Large intestine (tissue), 3 donors: ENCODE measurements at regions not wholly inside any gene's neighbourhood (a gene's known extent, or its start where the extent isn't known, plus 50 kb on each side); places are given as distances from the start of the nearest gene placed in this dataset.

Experiments
- DNase-seq, 2 donors: peaks; one replicate each; pipeline versions ENCODE4 v3.0.0 to v3.0.0-alpha.2; 2013
- H3K27ac ChIP-seq: one replicate; pipeline ENCODE4 v1.5.1; 2013; ENCODE audit warnings: low read length
- H3K27me3 ChIP-seq: 2 replicates; pipeline ENCODE4 v1.6.1; 2013; ENCODE audit warnings: low read length; ENCODE audit not compliant: control insufficient read depth, insufficient read depth
- H3K36me3 ChIP-seq: 2 replicates; pipeline ENCODE4 v1.6.1; 2013; ENCODE audit warnings: low read length; ENCODE audit not compliant: control insufficient read depth, insufficient read depth
- H3K4me1 ChIP-seq: one replicate; pipeline ENCODE4 v1.6.1; 2013; ENCODE audit warnings: low read length; ENCODE audit not compliant: control insufficient read depth, insufficient read depth
- H3K4me3 ChIP-seq: one replicate; pipeline ENCODE4 v1.5.1; 2013; ENCODE audit warnings: low read length
- H3K9me3 ChIP-seq: one replicate; pipeline ENCODE4 v1.6.1; 2013; ENCODE audit warnings: mild to moderate bottlenecking, low read depth, low read length, moderate library complexity; ENCODE audit not compliant: control insufficient read depth
- WGBS: methylation state at CpG from one replicate; pipeline ENCODE4 v1.1.5; 2013; ENCODE audit warnings: low lambda C conversion rate; ENCODE audit not compliant: insufficient coverage; 5-methylcytosine and 5-hydroxymethylcytosine counted together

GRCh38 chr2:12335995-12336394 lies 380.7 kb upstream of the TRIB2 start:
- Histone ChIP-seq H3K27ac (no peak overlapping the region), H3K9me3 (no peaks in the 10 kb centered on the region), H3K4me1 (no peaks in the 10 kb centered on the region), H3K27me3 (no peaks in the 10 kb centered on the region), H3K4me3 (no peak overlapping the region), H3K36me3 (no peaks in the 10 kb centered on the region)
- no CpG with 5 or more reads among the region's 2 CpGs for WGBS
- no peak for DNase-seq

GRCh38 chr2:12338946-12339697 lies 377.6 kb upstream of the TRIB2 start:
- Histone ChIP-seq H3K36me3 (no peaks in the 10 kb centered on the region), H3K27ac (no peak overlapping the region), H3K4me3 (no peak overlapping the region), H3K9me3 (no peaks in the 10 kb centered on the region), H3K27me3 (no peaks in the 10 kb centered on the region), H3K4me1 (no peaks in the 10 kb centered on the region)
- WGBS = 80% methylated on average over 1 of the region's 7 CpGs
- no peak for DNase-seq

- Histone ChIP-seq H3K36me3 (no peaks in the 10 kb centered on the region), H3K9me3 (no peaks in the 10 kb centered on the region), H3K4me3 (no peak overlapping the region), H3K27me3 (no peaks in the 10 kb centered on the region), H3K4me1 (no peaks in the 10 kb centered on the region), H3K27ac (no peak overlapping the region)
- WGBS = 83% methylated on average over 1 of the region's 4 CpGs
- no peak for DNase-seq
These were observed 376.6 kb upstream of the TRIB2 start for GRCh38 chr2:12340164-12340563.

GRCh38 chr2:12341215-12341614 lies 375.5 kb upstream of the TRIB2 start:
- Histone ChIP-seq H3K4me1 (no peaks in the 10 kb centered on the region), H3K27ac (no peak overlapping the region), H3K9me3 (no peaks in the 10 kb centered on the region), H3K36me3 (no peaks in the 10 kb centered on the region), H3K4me3 (no peak overlapping the region), H3K27me3 (no peaks in the 10 kb centered on the region)
- 100% methylated on average over 1 of the region's 1 CpG for WGBS
- no peak for DNase-seq

GRCh38 chr2:12341920-12342319 lies 374.8 kb upstream of the TRIB2 start:
- no peak overlapping the region for H3K4me3 ChIP-seq
- H3K36me3 ChIP-seq = no peaks in the 10 kb centered on the region
- no peaks in the 10 kb centered on the region for H3K9me3 ChIP-seq
- no peaks in the 10 kb centered on the region for H3K27me3 ChIP-seq
- WGBS = 100% methylated on average over 1 of the region's 3 CpGs
- no peaks in the 10 kb centered on the region for H3K4me1 ChIP-seq
- H3K27ac ChIP-seq = no peak overlapping the region
- DNase-seq = no peak

GRCh38 chr2:12343141-12343540 lies 373.6 kb upstream of the TRIB2 start:
- Histone ChIP-seq H3K36me3 (no peaks in the 10 kb centered on the region), H3K9me3 (no peaks in the 10 kb centered on the region), H3K27me3 (no peaks in the 10 kb centered on the region), H3K4me1 (no peaks in the 10 kb centered on the region), H3K27ac (no peak overlapping the region), H3K4me3 (no peak overlapping the region)
- DNase-seq = no peak
- WGBS = 100% methylated on average over 1 of the region's 5 CpGs

GRCh38 chr2:12347066-12347493 lies 369.7 kb upstream of the TRIB2 start:
- no peaks in the 10 kb centered on the region for H3K4me1 ChIP-seq
- no peaks in the 10 kb centered on the region for H3K27me3 ChIP-seq
- no CpG with 5 or more reads among the region's 4 CpGs for WGBS
- no peak overlapping the region for H3K4me3 ChIP-seq
- no peaks in the 10 kb centered on the region for H3K9me3 ChIP-seq
- no peaks in the 10 kb centered on the region for H3K36me3 ChIP-seq
- no peak for DNase-seq
- H3K27ac ChIP-seq = no peak overlapping the region

GRCh38 chr2:12348216-12348615 lies 368.5 kb upstream of the TRIB2 start:
- 61% methylated on average over 3 of the region's 3 CpGs for WGBS
- H3K27ac ChIP-seq = no peak overlapping the region
- no peaks in the 10 kb centered on the region for H3K4me1 ChIP-seq
- H3K36me3 ChIP-seq = no peaks in the 10 kb centered on the region
- H3K27me3 ChIP-seq = no peaks in the 10 kb centered on the region
- no peak for DNase-seq
- no peak overlapping the region for H3K4me3 ChIP-seq
- no peaks in the 10 kb centered on the region for H3K9me3 ChIP-seq

- H3K9me3 ChIP-seq = no peaks in the 10 kb centered on the region
- DNase-seq = no peak
- no peaks in the 10 kb centered on the region for H3K36me3 ChIP-seq
- WGBS = no CpG with 5 or more reads among the region's 4 CpGs
- no peaks in the 10 kb centered on the region for H3K4me1 ChIP-seq
- no peaks in the 10 kb centered on the region for H3K27me3 ChIP-seq
- no peak overlapping the region for H3K4me3 ChIP-seq
- H3K27ac ChIP-seq = no peak overlapping the region
These were observed 365.9 kb upstream of the TRIB2 start for GRCh38 chr2:12350821-12351220.

GRCh38 chr2:12352889-12353288 lies 363.8 kb upstream of the TRIB2 start:
- H3K27me3 ChIP-seq = no peaks in the 10 kb centered on the region
- no peak overlapping the region for H3K27ac ChIP-seq
- no peak for DNase-seq
- H3K4me3 ChIP-seq = no peak overlapping the region
- no peaks in the 10 kb centered on the region for H3K9me3 ChIP-seq
- WGBS = no CpG with 5 or more reads among the region's 1 CpG
- no peaks in the 10 kb centered on the region for H3K4me1 ChIP-seq
- H3K36me3 ChIP-seq = no peaks in the 10 kb centered on the region

GRCh38 chr2:12361506-12361905 lies 355.2 kb upstream of the TRIB2 start:
- no peaks in the 10 kb centered on the region for H3K4me1 ChIP-seq
- H3K36me3 ChIP-seq = no peaks in the 10 kb centered on the region
- WGBS = no CpG with 5 or more reads among the region's 4 CpGs

More at GRCh38 chr2:12361506-12361905, 355.2 kb upstream of the TRIB2 start:
- no peak for DNase-seq
- H3K4me3 ChIP-seq = no peak overlapping the region
- H3K9me3 ChIP-seq = no peaks in the 10 kb centered on the region
- H3K27ac ChIP-seq = no peak overlapping the region
- no peaks in the 10 kb centered on the region for H3K27me3 ChIP-seq
